ENCODE measurements at regions not wholly inside any gene's neighbourhood (a gene's known extent, or its start where the extent isn't known, plus 50 kb on each side); places are given as distances from the start of the nearest gene placed in this dataset.

DNA sequence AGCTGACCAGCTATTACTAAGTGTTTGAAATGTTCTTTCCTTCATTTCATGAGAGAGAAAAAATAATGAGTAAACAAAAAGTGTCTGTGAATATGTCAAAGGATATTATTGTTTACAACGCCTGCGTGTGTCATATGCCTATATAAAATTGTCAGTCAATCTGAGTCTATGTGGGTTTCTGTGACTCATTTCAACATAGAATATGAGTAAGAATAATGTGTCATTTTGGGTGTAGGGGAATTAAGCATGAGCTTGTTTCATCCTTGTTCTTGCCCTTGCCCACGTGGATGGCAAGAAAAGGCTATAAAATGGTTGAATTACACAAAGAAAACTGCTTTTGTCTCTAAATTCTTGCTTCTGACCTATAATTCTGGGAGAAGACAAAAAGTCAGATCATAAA is 466.0 kb downstream of the PTH2R start:
- 85 to 95% methylated on average over 3 of the region's 3 CpGs for WGBS, 2 donors
- TF ChIP-seq, protein P1, sequence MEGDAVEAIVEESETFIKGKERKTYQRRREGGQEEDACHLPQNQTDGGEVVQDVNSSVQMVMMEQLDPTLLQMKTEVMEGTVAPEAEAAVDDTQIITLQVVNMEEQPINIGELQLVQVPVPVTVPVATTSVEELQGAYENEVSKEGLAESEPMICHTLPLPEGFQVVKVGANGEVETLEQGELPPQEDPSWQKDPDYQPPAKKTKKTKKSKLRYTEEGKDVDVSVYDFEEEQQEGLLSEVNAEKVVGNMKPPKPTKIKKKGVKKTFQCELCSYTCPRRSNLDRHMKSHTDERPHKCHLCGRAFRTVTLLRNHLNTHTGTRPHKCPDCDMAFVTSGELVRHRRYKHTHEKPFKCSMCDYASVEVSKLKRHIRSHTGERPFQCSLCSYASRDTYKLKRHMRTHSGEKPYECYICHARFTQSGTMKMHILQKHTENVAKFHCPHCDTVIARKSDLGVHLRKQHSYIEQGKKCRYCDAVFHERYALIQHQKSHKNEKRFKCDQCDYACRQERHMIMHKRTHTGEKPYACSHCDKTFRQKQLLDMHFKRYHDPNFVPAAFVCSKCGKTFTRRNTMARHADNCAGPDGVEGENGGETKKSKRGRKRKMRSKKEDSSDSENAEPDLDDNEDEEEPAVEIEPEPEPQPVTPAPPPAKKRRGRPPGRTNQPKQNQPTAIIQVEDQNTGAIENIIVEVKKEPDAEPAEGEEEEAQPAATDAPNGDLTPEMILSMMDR (IDR thresholded peaks at IDR 0.05): no peak
- TF ChIP-seq POLR2A (IDR thresholded peaks at IDR 0.05): no peak
- H3K4me3 ChIP-seq: no peak overlapping the region
- no peak for DNase-seq
- no peak overlapping the region for H3K27ac ChIP-seq
- no peaks in the 10 kb centered on the region for H3K36me3 ChIP-seq (ENCODE audit: low read depth, missing control alignments)
- no peaks in the 10 kb centered on the region for H3K27me3 ChIP-seq
- no peaks in the 10 kb centered on the region for H3K9me3 ChIP-seq
- no peaks in the 10 kb centered on the region for H3K4me1 ChIP-seq
- intact Hi-C loops (cut with DNase I; ENCODE audit: low total_unique reads): no loop called here

DNA sequence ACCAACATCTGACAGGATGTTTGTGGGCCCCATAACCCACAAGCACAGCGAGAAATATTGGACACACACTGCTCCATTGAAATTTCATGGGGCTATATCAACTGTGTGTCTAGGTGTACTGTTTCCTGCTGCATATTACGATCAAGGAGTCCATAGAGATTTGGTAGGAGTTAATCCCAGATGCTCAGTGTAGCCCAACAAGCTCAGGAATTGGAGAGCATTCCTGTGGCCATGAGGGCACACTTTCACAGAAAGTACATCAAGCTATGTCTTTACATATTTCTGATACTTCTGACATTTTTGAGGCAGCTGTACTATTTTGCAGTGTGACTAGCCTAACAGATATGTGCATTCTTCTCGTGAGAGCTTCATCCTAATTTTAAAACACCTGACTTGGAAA is 473.1 kb downstream of the PTH2R start:
- no peak for DNase-seq
- Histone ChIP-seq H3K4me1 (no peaks in the 10 kb centered on the region), H3K4me3 (no peak overlapping the region), H3K27ac (no peak overlapping the region), H3K27me3 (no peaks in the 10 kb centered on the region), H3K36me3 (ENCODE audit: low read depth, missing control alignments) (no peaks in the 10 kb centered on the region), H3K9me3 (no peaks in the 10 kb centered on the region)
- WGBS, 2 donors: 84 to 95% methylated on average over 3 of the region's 3 CpGs
- intact Hi-C loops (cut with DNase I; ENCODE audit: low total_unique reads): no loop called here
- no peak for TF ChIP-seq POLR2A (IDR thresholded peaks at IDR 0.05)
- TF ChIP-seq, protein P1 (IDR thresholded peaks at IDR 0.05): no peak

DNA sequence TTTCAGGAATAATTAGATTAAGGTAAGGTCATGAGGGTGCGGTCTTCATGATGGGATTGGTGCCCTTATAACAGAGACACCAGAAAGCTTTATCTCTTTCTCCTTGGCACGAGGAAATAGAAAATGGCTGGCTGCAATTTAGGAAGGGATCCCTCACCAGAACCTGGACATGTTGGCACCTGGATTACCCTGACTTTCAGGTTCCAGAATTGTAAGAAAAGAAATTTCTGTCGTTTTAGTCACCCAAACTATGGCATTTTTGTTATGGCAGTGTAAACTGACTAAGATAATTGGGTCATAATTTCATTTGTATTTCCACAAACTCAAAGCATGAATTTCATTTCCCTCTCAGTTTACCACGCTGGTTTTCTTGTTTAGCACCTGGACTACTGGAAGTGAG is 473.6 kb downstream of the PTH2R start:
- H3K4me1 ChIP-seq: no peaks in the 10 kb centered on the region
- no peak overlapping the region for H3K4me3 ChIP-seq
- no peaks in the 10 kb centered on the region for H3K36me3 ChIP-seq (ENCODE audit: low read depth, missing control alignments)
- intact Hi-C loops (cut with DNase I; ENCODE audit: low total_unique reads): no loop called here
- no peaks in the 10 kb centered on the region for H3K27me3 ChIP-seq
- no peaks in the 10 kb centered on the region for H3K9me3 ChIP-seq
- TF ChIP-seq, protein P1 (IDR thresholded peaks at IDR 0.05): no peak
- TF ChIP-seq POLR2A (IDR thresholded peaks at IDR 0.05): no peak
- 85 to 86% methylated on average over 4 of the region's 4 CpGs for WGBS, 2 donors
- no peak overlapping the region for H3K27ac ChIP-seq
- DNase-seq: no peak

DNA sequence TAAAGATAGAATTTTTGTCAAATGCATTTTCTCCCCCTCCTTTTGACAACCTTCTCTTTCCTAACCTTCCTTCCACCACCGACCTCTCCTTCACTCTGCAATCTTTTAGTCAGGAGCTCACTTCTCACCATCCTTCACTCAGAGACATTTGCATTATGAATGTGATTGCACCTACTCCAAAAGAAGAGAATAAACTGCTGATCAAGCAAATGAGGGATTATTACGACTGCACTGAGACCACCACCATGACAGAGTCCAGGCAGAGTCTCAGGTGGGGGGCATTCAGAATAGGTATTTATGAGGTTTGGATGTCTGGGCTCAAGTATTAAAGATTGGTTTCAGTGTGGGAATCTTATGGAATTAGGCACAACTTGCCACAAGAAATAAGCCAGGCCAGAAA is 483.9 kb downstream of the PTH2R start:
- Histone ChIP-seq H3K4me1 (no peaks in the 10 kb centered on the region), H3K4me3 (no peak overlapping the region), H3K9me3 (no peaks in the 10 kb centered on the region), H3K36me3 (ENCODE audit: low read depth, missing control alignments) (no peaks in the 10 kb centered on the region), H3K27ac (no peak overlapping the region), H3K27me3 (no peaks in the 10 kb centered on the region)
- DNase-seq: no peak
- intact Hi-C loops (cut with DNase I; ENCODE audit: low total_unique reads): no loop called here
- TF ChIP-seq, protein P1 (IDR thresholded peaks at IDR 0.05): no peak
- no peak for TF ChIP-seq POLR2A (IDR thresholded peaks at IDR 0.05)
- WGBS, 2 donors: 70 to 86% methylated on average over 2 of the region's 2 CpGs

DNA sequence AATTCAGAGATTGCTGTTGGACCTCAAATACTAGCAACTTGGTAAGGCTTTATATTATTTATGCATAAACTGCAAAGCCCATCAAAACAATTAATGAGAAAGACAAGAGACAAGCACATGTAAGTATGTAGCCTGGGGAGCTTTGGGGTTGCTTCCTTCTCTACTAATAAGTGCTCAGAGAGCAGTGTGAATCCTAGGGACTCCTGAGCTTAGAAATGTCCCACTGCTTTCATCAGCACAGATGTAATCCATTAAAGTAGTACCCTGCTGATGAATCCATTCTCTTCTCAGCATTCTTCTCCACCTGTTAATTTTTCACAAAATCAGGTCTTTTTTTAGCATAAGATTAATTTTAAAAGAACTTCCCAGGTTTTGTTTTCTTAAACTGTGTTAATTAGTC is 485.6 kb downstream of the PTH2R start:
- no peaks in the 10 kb centered on the region for H3K27me3 ChIP-seq
- TF ChIP-seq, protein P1 (IDR thresholded peaks at IDR 0.05): no peak
- no peaks in the 10 kb centered on the region for H3K4me1 ChIP-seq
- intact Hi-C loops (cut with DNase I; ENCODE audit: low total_unique reads): no loop called here
- H3K4me3 ChIP-seq: no peak overlapping the region
- no peak overlapping the region for H3K27ac ChIP-seq
- DNase-seq: no peak
- no peaks in the 10 kb centered on the region for H3K36me3 ChIP-seq (ENCODE audit: low read depth, missing control alignments)
- no peaks in the 10 kb centered on the region for H3K9me3 ChIP-seq
